ENCODE measurements at regions not wholly inside any gene's neighbourhood (a gene's known extent, or its start where the extent isn't known, plus 50 kb on each side); places are given as distances from the start of the nearest gene placed in this dataset.
A peak's percentile ranks its signal among the peaks of the same experiment; 100 is the strongest.

GRCh38 chr2:158732573-158733429 is 62.3 kb upstream of the DAPL1 start:
- peak; percentile 39 for DNase-seq

DNA sequence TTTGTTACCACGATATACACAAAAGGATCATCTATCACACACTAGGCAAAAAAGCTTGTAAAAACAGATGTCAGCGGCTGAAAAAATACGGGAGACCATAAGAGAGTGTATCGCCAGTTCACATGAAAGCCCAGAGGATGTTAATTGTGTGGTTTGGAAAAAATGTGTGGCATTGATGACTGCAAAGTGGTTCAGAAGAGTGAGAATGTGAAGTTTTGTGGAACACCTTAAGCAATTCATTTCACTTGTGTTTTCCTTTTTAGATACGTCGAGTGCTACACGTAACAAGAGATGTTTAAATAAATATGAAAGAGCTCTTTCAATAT is 61.7 kb upstream of the DAPL1 start:
- DNase-seq: no peak

DNA sequence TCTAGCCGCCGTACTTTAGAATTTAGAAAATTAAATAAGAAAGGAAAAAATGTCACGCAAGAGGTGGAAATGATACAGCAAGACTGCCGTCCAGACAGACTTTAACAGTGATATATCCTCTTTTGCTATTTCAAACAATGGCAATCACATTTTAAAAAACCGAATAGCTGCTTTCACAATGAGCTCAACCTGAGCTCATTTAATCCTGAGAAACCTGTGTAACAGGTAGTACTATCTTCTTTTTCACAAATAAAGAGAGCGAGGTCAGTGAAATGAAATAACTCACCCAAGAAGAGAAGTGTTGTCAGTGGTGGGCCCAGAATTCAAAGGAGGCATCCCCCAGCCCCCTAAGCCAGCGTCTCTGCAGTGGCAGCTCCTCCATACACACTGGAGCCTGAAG is 60.7 kb upstream of the DAPL1 start:
- no peak for DNase-seq

DNA sequence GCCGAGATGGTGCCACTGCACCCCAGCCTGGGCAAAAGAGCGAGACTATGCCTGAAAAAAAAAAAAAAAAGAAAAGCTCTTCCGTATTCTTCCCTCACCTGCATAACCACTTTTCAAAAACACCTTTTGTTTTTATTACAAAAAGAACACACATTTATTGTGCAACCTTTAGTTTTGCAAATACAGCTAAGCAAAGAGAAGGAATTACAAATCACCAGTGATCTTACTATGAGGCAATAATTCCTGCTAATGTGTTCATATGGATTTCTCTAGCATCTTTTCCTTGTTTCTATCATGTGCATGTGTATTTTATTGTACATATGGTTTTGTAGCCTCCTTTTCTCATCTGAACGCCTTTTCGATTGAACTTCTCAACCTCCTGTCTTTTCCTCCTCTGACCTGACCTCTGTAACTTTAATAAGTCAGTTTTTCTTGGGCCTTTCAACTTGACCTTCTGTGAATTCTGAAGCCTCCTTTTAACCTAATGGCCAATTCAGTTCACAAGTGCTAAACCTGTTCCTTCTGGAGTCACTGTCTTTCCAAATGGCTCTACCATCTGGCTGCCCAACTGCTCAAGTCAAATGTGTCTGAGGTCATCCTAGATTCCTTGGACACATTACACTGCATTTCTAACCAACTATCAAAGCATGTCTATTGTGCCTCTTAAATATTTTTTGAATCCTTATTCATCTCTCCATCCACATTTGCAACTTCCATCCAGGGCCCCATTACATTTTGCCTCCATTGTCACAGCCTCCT is 59.1 kb upstream of the DAPL1 start:
- peak; percentile 63 for DNase-seq

GRCh38 chr2:158738363-158738762 is 56.8 kb upstream of the DAPL1 start:
- no peak for DNase-seq

- DNase-seq: no peak
These were observed 55.0 kb upstream of the DAPL1 start for GRCh38 chr2:158740127-158740526.

DNA sequence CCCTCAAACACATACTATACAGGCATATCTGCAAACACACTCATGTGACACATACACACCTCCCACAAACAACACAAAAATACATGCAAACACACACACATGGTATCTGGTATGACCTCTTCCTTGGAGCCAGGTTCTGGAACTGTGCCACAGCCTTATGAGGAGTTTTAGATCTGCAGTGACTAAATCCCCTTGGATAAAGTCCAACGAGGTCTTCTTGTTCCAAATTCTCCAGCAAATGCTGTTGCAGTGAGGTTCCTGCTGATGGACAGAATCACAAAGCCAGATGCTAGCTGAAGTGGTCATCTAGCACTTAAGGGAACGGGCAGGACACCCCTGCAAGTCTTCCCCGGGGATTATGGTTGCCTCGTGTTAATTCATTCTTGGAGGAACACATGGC is 54.5 kb upstream of the DAPL1 start:
- DNase-seq: no peak

DNA sequence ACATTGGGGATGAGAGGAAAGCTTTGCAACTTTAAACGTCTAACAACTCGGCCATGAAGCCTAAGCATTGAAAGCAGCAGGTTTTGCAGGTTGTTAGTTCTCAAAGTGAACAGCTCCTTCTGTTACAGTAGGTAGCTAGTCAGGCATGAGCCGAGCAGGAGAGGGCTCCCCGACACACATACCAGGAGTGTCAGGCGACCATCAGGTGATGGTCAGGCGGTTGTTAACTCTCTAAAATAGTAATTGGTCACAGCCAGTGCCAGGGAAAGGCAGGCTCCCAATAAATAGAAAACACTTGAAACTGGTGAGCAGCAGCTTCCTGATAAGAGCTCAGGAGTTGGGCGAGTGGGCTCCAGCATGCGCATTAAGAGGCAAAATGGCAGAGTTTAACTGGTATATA is 53.5 kb upstream of the DAPL1 start:
- no peak for DNase-seq

- no peak for DNase-seq
These were observed 52.6 kb upstream of the DAPL1 start for GRCh38 chr2:158742536-158742935.

GRCh38 chr2:158743466-158743865 is 51.7 kb upstream of the DAPL1 start:
- DNase-seq: no peak

GRCh38 chr2:158743879-158744278 is 51.2 kb upstream of the DAPL1 start:
- DNase-seq: no peak

DNA sequence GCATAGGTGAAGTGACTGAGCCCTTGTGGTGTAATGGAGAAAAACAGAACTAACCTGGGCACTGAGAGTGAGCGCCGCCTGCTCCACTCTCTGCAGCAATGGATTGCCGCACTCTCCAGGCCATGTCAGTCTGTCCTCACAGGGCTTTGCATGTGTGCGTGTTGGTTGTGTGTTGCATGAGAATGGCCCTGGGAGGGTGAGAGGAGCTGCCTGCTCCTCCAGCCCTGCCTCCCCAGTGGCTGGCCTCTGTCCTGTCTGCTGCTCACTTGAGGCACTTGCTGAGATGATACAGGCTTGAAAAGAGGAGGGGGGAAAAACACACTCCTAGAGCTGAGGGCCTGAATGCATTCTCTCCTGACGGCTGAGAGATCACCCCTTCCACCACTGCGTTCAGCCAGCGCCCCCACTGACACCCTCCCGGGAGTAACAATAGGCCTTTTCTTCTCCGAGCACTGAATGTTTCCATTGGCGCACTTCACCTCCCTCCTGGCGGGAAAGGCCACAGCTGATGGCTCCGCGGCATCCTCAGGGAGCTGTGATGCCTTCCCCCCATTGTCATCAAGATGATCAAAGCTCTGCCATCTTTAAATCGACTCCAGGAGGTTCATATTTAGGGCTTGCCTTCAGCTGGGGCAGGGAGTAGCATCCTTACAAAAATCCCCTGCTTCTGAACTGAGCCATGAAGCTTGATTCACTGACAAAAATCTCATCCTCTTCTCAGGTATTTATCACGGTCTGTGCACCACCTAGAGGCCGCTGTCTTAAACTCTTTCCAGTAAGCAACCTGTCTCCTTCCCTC is 49.9 kb upstream of the DAPL1 start:
- DNase-seq: peak; percentile 85

Data from NCI-H1694 treated with DMSO at 0.1 percent for 48 hours (cell line).